Left ventricle myocardium inferior (tissue), 1 donor: ENCODE measurements at regions not wholly inside any gene's neighbourhood (a gene's known extent, or its start where the extent isn't known, plus 50 kb on each side); places are given as distances from the start of the nearest gene placed in this dataset.

ENCODE experiments used
- DNase-seq: peaks from one replicate; pipeline ENCODE4 v3.0.0-alpha.2; 2020
- H3K27ac ChIP-seq: fragments of 200-600 bp; replicated peaks from 2 replicates; pipeline ENCODE4 v1.8.0; 2021
- H3K27me3 ChIP-seq: fragments of 200-600 bp; 2 replicates; pipeline ENCODE4 v1.8.0; 2021; ENCODE audit warnings: low read depth
- H3K36me3 ChIP-seq: fragments of 200-600 bp; 2 replicates; pipeline ENCODE4 v1.8.0; 2021
- H3K4me1 ChIP-seq: fragments of 200-600 bp; 2 replicates; pipeline ENCODE4 v1.8.0; 2021
- H3K4me3 ChIP-seq: fragments of 200-600 bp; 2 replicates; pipeline ENCODE4 v1.8.0; 2021; ENCODE audit warnings: mild to moderate bottlenecking, moderate library complexity
- H3K9me3 ChIP-seq: fragments of 200-600 bp; replicated peaks from 2 replicates; pipeline ENCODE4 v1.8.0; 2021
- intact Hi-C: fragments of 100-400 bp; cut with micrococcal nuclease; formaldehyde crosslinking; loops from one replicate; pipeline ENCODE4 v1.11.0; 2022
- TF ChIP-seq, protein P1 (sequence below): fragments of 200-600 bp; IDR thresholded peaks from 2 replicates; pipeline ENCODE4 v1.8.0; 2021; ENCODE audit warnings: antibody characterized with exemption, mild to moderate bottlenecking, borderline replicate concordance
- donor health status: DM: no; HTN: yes; CAD: no; lungs with severe emphysema.

DNA sequence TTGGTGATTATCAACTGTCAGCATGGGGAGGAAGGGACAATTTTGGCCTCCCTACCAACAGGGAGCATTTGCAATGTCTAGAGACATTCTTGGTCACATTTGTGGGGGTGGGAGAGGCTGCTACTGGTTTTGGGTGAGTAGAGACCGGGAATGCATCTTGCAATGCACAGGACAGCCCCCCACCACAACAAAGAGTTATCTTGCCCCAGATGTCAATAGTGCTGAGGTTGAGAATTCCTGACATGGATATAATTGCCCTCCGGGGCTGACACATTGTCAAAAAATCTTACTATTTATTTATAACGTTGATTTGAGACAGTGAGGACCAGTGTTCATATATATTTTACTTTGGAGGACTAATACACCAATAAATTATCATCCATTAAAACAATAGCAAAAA, 316.1 kb downstream of the PSAT1 start:
- no peak for DNase-seq
- intact Hi-C loops: no loop called here
- H3K27me3 ChIP-seq: peaks cover 11% of the 10 kb centered on the region
- no peak overlapping the region for H3K4me3 ChIP-seq
- H3K9me3 ChIP-seq: no peaks in the 10 kb centered on the region
- no peak overlapping the region for H3K27ac ChIP-seq
- TF ChIP-seq, protein P1, sequence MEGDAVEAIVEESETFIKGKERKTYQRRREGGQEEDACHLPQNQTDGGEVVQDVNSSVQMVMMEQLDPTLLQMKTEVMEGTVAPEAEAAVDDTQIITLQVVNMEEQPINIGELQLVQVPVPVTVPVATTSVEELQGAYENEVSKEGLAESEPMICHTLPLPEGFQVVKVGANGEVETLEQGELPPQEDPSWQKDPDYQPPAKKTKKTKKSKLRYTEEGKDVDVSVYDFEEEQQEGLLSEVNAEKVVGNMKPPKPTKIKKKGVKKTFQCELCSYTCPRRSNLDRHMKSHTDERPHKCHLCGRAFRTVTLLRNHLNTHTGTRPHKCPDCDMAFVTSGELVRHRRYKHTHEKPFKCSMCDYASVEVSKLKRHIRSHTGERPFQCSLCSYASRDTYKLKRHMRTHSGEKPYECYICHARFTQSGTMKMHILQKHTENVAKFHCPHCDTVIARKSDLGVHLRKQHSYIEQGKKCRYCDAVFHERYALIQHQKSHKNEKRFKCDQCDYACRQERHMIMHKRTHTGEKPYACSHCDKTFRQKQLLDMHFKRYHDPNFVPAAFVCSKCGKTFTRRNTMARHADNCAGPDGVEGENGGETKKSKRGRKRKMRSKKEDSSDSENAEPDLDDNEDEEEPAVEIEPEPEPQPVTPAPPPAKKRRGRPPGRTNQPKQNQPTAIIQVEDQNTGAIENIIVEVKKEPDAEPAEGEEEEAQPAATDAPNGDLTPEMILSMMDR: no peak
- H3K36me3 ChIP-seq: no peaks in the 10 kb centered on the region
- no peaks in the 10 kb centered on the region for H3K4me1 ChIP-seq

DNA sequence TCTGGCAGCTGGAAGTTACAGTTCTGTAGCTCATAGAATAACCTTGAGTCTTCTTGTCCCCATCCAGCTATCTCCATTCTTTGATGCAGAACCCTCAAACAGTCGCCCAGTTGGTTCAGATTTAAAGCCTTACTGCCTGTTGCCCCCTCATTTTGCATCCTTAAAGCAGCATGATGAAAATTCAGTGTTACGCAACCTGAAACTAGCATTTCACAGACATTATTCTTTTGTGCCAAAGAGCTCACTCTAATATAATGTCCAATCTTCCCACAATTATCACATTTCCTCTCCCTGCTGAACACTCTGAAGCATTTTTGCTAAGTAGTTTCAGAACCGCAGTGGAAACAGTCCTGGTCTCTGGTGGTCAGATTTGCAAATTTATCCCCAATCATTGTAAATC, 318.0 kb downstream of the PSAT1 start:
- Histone ChIP-seq H3K36me3 (no peaks in the 10 kb centered on the region), H3K27me3 (peaks cover 3% of the 10 kb centered on the region), H3K4me1 (no peaks in the 10 kb centered on the region), H3K27ac (no peak overlapping the region), H3K9me3 (no peaks in the 10 kb centered on the region), H3K4me3 (no peak overlapping the region)
- TF ChIP-seq, protein P1: no peak
- intact Hi-C loops: no loop called here
- no peak for DNase-seq

DNA sequence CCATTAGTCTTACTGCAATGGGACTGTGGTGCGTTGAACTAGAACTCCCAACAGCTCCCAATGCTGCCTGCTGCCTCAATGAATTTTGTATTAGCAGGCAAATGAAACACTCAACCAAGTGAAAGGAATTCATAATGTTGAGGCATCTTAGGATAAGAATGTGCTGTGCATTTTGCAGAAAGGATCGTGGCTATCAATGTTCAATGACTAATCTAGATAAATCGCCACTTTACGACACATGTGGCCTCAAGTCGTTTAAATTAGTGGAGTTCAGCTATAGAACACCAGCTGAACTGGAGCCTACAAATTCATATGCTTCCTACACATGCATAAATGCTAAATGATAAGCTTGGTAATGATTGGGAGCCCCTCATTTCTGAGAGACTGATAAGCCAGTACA, 318.4 kb downstream of the PSAT1 start:
- TF ChIP-seq, protein P1: no peak
- no peaks in the 10 kb centered on the region for H3K4me1 ChIP-seq
- intact Hi-C loops: no loop called here
- no peaks in the 10 kb centered on the region for H3K9me3 ChIP-seq
- no peaks in the 10 kb centered on the region for H3K27me3 ChIP-seq
- no peak for DNase-seq
- H3K4me3 ChIP-seq: no peak overlapping the region
- no peaks in the 10 kb centered on the region for H3K36me3 ChIP-seq
- H3K27ac ChIP-seq: no peak overlapping the region

DNA sequence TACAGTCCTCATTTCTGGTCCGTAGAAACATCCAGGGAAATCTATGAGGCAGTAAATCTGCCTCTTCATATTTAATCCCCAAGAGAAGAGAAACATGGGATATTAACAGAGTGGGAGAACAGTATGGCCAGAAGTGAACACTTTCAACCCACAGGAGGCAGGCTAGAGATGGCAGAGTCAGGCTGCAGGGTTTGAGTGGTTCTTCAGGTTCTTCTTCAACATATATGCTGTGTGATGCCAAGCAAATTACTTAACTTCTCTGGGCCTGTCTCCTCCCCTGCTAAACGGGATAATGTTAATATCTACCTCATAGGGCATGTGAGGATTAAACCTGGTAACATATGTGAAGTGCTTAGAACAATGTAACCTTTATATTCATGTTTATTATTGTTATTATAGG, 321.8 kb downstream of the PSAT1 start:
- intact Hi-C loops: no loop called here
- TF ChIP-seq, protein P1: no peak
- no peaks in the 10 kb centered on the region for H3K36me3 ChIP-seq
- no peaks in the 10 kb centered on the region for H3K4me1 ChIP-seq
- H3K9me3 ChIP-seq: no peaks in the 10 kb centered on the region
- no peak for DNase-seq
- no peak overlapping the region for H3K27ac ChIP-seq
- H3K27me3 ChIP-seq: no peaks in the 10 kb centered on the region
- no peak overlapping the region for H3K4me3 ChIP-seq

DNA sequence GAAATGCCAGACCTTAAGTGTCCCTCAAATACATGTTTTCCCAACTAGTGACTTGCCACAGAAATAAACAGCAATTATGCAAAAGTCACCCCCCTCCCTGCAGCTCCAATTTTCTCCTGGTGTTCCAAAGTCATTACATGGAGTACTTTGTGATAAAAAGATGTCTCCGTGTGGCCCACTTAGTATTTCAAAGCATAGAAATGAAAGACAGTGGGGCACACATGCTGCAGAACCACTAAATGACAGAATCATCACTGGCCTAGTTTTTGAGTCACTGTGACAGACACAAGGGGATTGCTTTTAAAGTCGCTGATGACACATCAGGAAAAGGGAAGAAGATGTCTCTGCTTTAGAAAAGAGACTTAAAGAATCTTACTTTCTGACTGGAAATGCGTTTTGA, 323.4 kb downstream of the PSAT1 start:
- Histone ChIP-seq H3K27ac (no peak overlapping the region), H3K27me3 (no peaks in the 10 kb centered on the region), H3K9me3 (no peaks in the 10 kb centered on the region), H3K4me3 (no peak overlapping the region), H3K4me1 (no peaks in the 10 kb centered on the region), H3K36me3 (no peaks in the 10 kb centered on the region)
- TF ChIP-seq, protein P1: no peak
- no peak for DNase-seq
- intact Hi-C loops: no loop called here

DNA sequence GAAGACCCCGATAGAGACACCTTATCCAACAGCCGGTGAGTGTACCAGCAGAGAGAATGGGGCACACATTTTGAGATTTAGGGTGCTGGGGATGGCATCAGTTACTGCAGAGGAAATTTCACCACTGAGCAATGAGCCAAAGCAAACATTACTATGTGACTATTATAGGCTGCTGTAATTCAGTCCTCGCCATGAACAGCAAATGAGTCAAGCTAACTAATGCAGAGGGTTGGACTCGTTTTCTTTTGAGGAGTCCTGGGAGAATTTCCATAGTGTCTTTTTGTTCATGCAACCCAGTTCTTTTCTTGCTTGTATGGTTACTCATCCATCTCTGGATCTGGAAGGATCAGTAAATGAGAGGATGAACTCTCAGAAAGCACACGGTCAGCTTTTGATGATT, 323.8 kb downstream of the PSAT1 start:
- no peaks in the 10 kb centered on the region for H3K4me1 ChIP-seq
- no peak for DNase-seq
- intact Hi-C loops: no loop called here
- no peak overlapping the region for H3K4me3 ChIP-seq
- TF ChIP-seq, protein P1: no peak
- H3K27me3 ChIP-seq: no peaks in the 10 kb centered on the region
- no peaks in the 10 kb centered on the region for H3K36me3 ChIP-seq
- H3K9me3 ChIP-seq: no peaks in the 10 kb centered on the region
- H3K27ac ChIP-seq: no peak overlapping the region
